Cardiac fibroblast (primary cell): ENCODE measurements at regions not wholly inside any gene's neighbourhood (a gene's known extent, or its start where the extent isn't known, plus 50 kb on each side); places are given as distances from the start of the nearest gene placed in this dataset.

Source experiments
- DNase-seq, 2 donors: peaks; one replicate each; pipeline versions ENCODE4 v3.0.0 to v3.0.0-alpha.2; 2010; ENCODE audit warnings: low read depth in 2 of 2
- H3K4me3 ChIP-seq, 2 donors: replicated peaks in 1 of 2; 1 replicate in 1 of 2; 2 replicates in 1 of 2; pipeline ENCODE4 v1.5.1; 2011; ENCODE audit warnings: low read depth in 2 of 2, low read length in 2 of 2, mild to moderate bottlenecking in 2 of 2, moderate library complexity in 1 of 2
- CTCF ChIP-seq: IDR thresholded peaks from one replicate; pipeline ENCODE4 v1.5.1; 2011; ENCODE audit warnings: low read depth, mild to moderate bottlenecking, low read length, inconsistent platforms

DNA sequence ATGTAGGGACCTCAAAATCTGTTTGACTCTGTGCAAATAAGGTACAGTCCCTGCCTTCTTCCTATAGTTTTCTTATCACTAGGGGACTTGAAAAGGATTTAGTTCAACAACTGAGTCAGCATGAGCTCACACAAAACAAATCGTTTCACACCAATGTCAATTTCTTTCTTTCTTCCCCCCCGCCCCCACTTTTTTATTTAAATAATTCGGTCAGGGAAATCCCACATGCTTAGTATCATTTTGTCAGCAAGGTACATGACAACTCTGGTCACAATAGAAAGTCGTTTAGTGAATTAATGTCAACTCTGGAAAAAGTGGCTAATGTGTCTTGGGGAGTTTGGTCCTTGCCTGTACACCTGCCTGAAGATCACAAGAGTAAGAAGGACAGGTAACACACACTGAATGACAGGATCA is 232.2 kb upstream of the PLEKHG7 start:
- no peak for TF ChIP-seq CTCF
- no peak for DNase-seq
- no peak overlapping the region for H3K4me3 ChIP-seq

DNA sequence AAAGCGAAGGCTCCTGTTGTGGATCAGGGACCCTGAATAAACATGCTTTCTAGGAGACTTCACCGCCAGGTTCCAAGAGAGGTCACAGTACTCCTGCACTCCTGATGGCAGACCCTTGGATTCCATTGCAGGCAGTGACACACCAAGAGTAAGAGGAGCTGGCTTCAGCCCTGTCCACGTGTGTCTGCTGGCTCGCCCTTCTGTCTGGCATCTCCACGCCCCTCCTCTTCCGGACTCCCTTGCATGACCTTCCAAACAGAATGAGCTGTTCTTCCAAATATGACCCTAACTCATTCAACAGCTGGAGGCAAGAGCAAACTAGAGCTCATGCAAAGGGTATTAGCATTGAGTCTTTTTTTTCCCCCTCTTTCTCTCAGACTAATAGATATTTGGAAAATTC is 233.0 kb upstream of the PLEKHG7 start:
- no peak overlapping the region for H3K4me3 ChIP-seq
- peak; percentile 20 to 58 for DNase-seq
- TF ChIP-seq CTCF: no peak

DNA sequence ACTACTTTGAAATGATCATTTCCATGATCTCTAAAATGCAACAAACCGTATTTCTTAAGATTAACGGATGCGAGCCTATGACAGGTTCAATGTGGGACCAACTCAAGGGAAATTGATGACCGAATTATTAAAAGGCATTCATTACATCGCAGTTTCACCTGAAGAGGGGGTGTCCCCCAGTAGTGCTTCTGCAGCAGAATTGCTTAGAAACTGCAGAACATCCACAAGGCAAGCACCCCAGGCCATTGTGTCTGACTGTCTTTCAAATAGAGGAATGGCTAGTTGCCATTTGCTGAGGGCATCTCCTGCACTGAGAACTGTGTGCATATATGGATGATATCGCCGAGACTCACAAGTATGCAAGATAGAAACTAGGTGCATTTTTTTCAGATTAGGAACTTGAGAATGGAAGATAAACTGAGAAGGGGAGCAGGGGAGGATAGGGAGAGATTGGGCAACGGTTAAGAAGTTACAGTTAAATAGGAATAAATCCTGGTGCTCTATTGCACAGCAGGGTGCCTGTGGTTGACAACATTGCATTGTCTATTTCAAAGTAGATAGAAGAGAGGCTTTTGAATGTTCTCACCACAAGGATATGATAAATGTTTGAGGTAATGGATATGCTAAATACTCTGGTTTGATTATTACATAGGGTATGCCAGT is 234.3 kb upstream of the PLEKHG7 start:
- no peak for DNase-seq
- TF ChIP-seq CTCF: no peak
- H3K4me3 ChIP-seq: no peak overlapping the region

DNA sequence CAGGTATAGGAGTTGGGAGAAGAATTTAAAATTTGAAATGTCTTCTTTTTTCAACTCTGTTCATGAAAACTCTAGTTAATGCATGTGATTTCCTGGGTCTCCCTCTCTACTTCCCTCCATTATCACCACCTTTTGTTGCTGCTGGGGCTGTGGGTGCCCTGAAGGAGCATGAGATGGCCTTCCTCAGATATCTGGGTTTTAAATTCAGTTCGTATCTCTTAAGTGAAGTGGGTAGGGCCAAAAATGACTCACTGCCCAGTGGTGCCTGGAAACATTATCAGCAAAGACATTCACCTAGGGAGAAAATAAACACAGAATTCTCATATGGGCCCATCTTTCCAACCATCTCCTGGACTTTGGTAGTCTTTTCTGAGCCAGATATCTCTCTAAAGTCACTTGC is 234.9 kb upstream of the PLEKHG7 start:
- DNase-seq: no peak
- no peak overlapping the region for H3K4me3 ChIP-seq
- no peak for TF ChIP-seq CTCF

GRCh38 chr12:92466391-92467305 is 236.1 kb upstream of the PLEKHG7 start:
- no peak overlapping the region for H3K4me3 ChIP-seq
- TF ChIP-seq CTCF: no peak
- no peak for DNase-seq

DNA sequence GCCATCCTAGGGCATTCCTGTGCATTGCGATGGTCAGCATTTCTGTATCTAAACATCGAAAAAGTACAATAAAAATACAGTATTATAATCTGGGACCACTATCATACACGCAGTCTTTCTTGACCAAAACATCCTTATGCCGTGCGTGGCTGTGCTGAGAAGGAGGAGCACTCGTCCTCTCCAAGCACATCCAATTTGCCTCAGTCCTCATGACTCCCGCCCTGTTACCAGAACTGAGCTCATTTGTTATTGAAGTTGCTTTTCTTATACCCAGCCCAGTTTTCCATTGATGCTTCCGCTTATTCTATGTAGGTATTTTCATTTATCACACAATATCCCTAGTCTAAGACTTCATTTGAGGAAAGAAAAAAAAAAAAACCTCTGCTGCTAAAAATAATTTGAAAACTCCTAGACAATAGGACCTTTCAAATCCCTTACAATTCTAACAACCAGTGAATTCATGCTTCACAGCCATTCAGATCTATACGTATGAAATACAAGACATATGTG is 236.9 kb upstream of the PLEKHG7 start:
- no peak for TF ChIP-seq CTCF
- no peak for DNase-seq
- H3K4me3 ChIP-seq: no peak overlapping the region
